ENCODE measurements at regions not wholly inside any gene's neighbourhood (a gene's known extent, or its start where the extent isn't known, plus 50 kb on each side); places are given as distances from the start of the nearest gene placed in this dataset.

GRCh38 chr15:77826006-77826695 lies 193.4 kb upstream of the LINGO1 start:
- ATAC-seq, result no peak
- no peak for DNase-seq (ENCODE audit: low spot score in 2 of 2)
- Mint-ChIP-seq H3K9me3 (no peaks in the 10 kb centered on the region), H3K36me3 (no peaks in the 10 kb centered on the region), H3K27ac (no peak overlapping the region)

GRCh38 chr15:77825546-77825945 lies 192.8 kb upstream of the LINGO1 start:
- no peak for ATAC-seq
- H3K36me3 Mint-ChIP-seq, result no peaks in the 10 kb centered on the region
- no peak for DNase-seq (ENCODE audit: low spot score in 2 of 2)
- no peaks in the 10 kb centered on the region for H3K9me3 Mint-ChIP-seq
- no peak overlapping the region for H3K27ac Mint-ChIP-seq

- H3K36me3 Mint-ChIP-seq, result no peaks in the 10 kb centered on the region
- ATAC-seq, result no peak
Measured at GRCh38 chr15:77825252-77825542, 192.5 kb upstream of the LINGO1 start.

GRCh38 chr15:77824361-77825251 lies 191.9 kb upstream of the LINGO1 start:
- H3K9me3 Mint-ChIP-seq, result no peaks in the 10 kb centered on the region

More at GRCh38 chr15:77825252-77825542, 192.5 kb upstream of the LINGO1 start:
- Mint-ChIP-seq H3K27ac (no peak overlapping the region), H3K9me3 (no peaks in the 10 kb centered on the region)
- no peak for DNase-seq (ENCODE audit: low spot score in 2 of 2)

GRCh38 chr15:77823736-77824135 lies 191.0 kb upstream of the LINGO1 start:
- H3K36me3 Mint-ChIP-seq, result no peaks in the 10 kb centered on the region
- no peak overlapping the region for H3K27ac Mint-ChIP-seq
- no peaks in the 10 kb centered on the region for H3K9me3 Mint-ChIP-seq
- ATAC-seq, result no peak
- DNase-seq (ENCODE audit: low spot score in 2 of 2), result no peak

More at GRCh38 chr15:77824361-77825251, 191.9 kb upstream of the LINGO1 start:
- no peak for ATAC-seq
- DNase-seq (ENCODE audit: low spot score in 2 of 2), result no peak
- H3K27ac Mint-ChIP-seq, result no peak overlapping the region
- H3K36me3 Mint-ChIP-seq, result no peaks in the 10 kb centered on the region

GRCh38 chr15:77822631-77823230 lies 190.0 kb upstream of the LINGO1 start:
- Mint-ChIP-seq H3K36me3 (no peaks in the 10 kb centered on the region), H3K27ac (no peak overlapping the region), H3K9me3 (no peaks in the 10 kb centered on the region)
- DNase-seq (ENCODE audit: low spot score in 2 of 2) (no peak), ATAC-seq (no peak)

GRCh38 chr15:77821959-77822256 lies 189.2 kb upstream of the LINGO1 start:
- Mint-ChIP-seq H3K9me3 (no peaks in the 10 kb centered on the region), H3K36me3 (no peaks in the 10 kb centered on the region), H3K27ac (no peak overlapping the region)
- DNase-seq (ENCODE audit: low spot score in 2 of 2) (no peak), ATAC-seq (no peak)

GRCh38 chr15:77821188-77821958 lies 188.7 kb upstream of the LINGO1 start:
- ATAC-seq (peak; percentile 52 to 75), DNase-seq (ENCODE audit: low spot score in 2 of 2) (peak in 1 of 2 donors; percentile 61)
- no peaks in the 10 kb centered on the region for H3K36me3 Mint-ChIP-seq
- no peak overlapping the region for H3K27ac Mint-ChIP-seq
- H3K9me3 Mint-ChIP-seq, result no peaks in the 10 kb centered on the region

GRCh38 chr15:77819851-77820728 lies 187.4 kb upstream of the LINGO1 start:
- Mint-ChIP-seq H3K9me3 (no peaks in the 10 kb centered on the region), H3K36me3 (no peaks in the 10 kb centered on the region), H3K27ac (no peak overlapping the region)
- ATAC-seq (peak; percentile 19 to 29), DNase-seq (ENCODE audit: low spot score in 2 of 2) (no peak)

- DNase-seq (ENCODE audit: low spot score in 2 of 2), result no peak
- Mint-ChIP-seq H3K27ac (no peak overlapping the region), H3K9me3 (no peaks in the 10 kb centered on the region), H3K36me3 (no peaks in the 10 kb centered on the region)
- peak in 1 of 2 donors; percentile 20 for ATAC-seq
Measured at GRCh38 chr15:77819048-77819850, 186.5 kb upstream of the LINGO1 start.

GRCh38 chr15:77818484-77819047 lies 185.9 kb upstream of the LINGO1 start:
- DNase-seq (ENCODE audit: low spot score in 2 of 2), result no peak
- no peaks in the 10 kb centered on the region for H3K36me3 Mint-ChIP-seq
- no peak for ATAC-seq
- no peak overlapping the region for H3K27ac Mint-ChIP-seq
- no peaks in the 10 kb centered on the region for H3K9me3 Mint-ChIP-seq

- DNase-seq (ENCODE audit: low spot score in 2 of 2) (no peak), ATAC-seq (no peak)
- no peaks in the 10 kb centered on the region for H3K36me3 Mint-ChIP-seq
- no peak overlapping the region for H3K27ac Mint-ChIP-seq
- no peaks in the 10 kb centered on the region for H3K9me3 Mint-ChIP-seq
Measured at GRCh38 chr15:77817434-77817833, 184.7 kb upstream of the LINGO1 start.

- Mint-ChIP-seq H3K36me3 (no peaks in the 10 kb centered on the region), H3K9me3 (no peaks in the 10 kb centered on the region), H3K27ac (peak overlapping the region in 1 of 2 donors; percentile 9)
- DNase-seq (ENCODE audit: low spot score in 2 of 2) (no peak), ATAC-seq (no peak)
Measured at GRCh38 chr15:77816983-77817382, 184.3 kb upstream of the LINGO1 start.

- Mint-ChIP-seq H3K27ac (no peak overlapping the region), H3K36me3 (no peaks in the 10 kb centered on the region), H3K9me3 (no peaks in the 10 kb centered on the region)
- DNase-seq (ENCODE audit: low spot score in 2 of 2), result no peak
- no peak for ATAC-seq
Measured at GRCh38 chr15:77815015-77815414, 182.3 kb upstream of the LINGO1 start.

GRCh38 chr15:77812664-77813063 lies 180.0 kb upstream of the LINGO1 start:
- H3K27ac Mint-ChIP-seq, result no peak overlapping the region
- no peak for DNase-seq (ENCODE audit: low spot score in 2 of 2)
- ATAC-seq, result no peak
- no peaks in the 10 kb centered on the region for H3K36me3 Mint-ChIP-seq
- H3K9me3 Mint-ChIP-seq, result no peaks in the 10 kb centered on the region

All from activated naive CD4-positive, alpha-beta T cell treated with anti-CD3 and anti-CD28 coated beads, Interleukin-2, amount 50 U/mL, for 72 hours (primary cell).